ENCODE measurements at regions not wholly inside any gene's neighbourhood (a gene's known extent, or its start where the extent isn't known, plus 50 kb on each side); places are given as distances from the start of the nearest gene placed in this dataset.

- Histone ChIP-seq H3K27me3 (replicated peaks in 1 of 4; ENCODE audit: control extremely low read depth in 1 of 4, control insufficient read depth in 3 of 4, insufficient read depth in 4 of 4, low read length in 3 of 4) (peaks cover 0 to 3% (median 0%) of the 10 kb centered on the region in 4 experiments), H3K79me2 (ENCODE audit: control insufficient read depth, insufficient read depth, low read length) (no peaks in the 10 kb centered on the region), H3K9ac (ENCODE audit: low read length) (no peak overlapping the region), H4K20me1 (ENCODE audit: control insufficient read depth, insufficient read depth, low read length, poor library complexity, severe bottlenecking) (no peaks in the 10 kb centered on the region), H2AFZ (ENCODE audit: insufficient read depth, low read depth, low read length, poor library complexity, severe bottlenecking) (no peak overlapping the region), H3K4me1 (ENCODE audit: control insufficient read depth in 2 of 2, insufficient read depth in 2 of 2, low read length in 2 of 2) (no peaks in the 10 kb centered on the region), H3K4me2 (replicated peaks; ENCODE audit: low read depth, low read length, poor library complexity, severe bottlenecking) (no peak overlapping the region), H3K9me3 (ENCODE audit: control extremely low read depth in 1 of 3, control insufficient read depth in 2 of 3, insufficient read depth in 1 of 3, low read length in 2 of 3) (peaks cover 0 to 2% (median 0%) of the 10 kb centered on the region in 3 donors), H3K27ac (ENCODE audit: low read length in 2 of 2) (no peak overlapping the region), H3K36me3 (replicated peaks in 1 of 2; ENCODE audit: control extremely low read depth in 1 of 2, control insufficient read depth in 1 of 2, extremely low read depth in 1 of 2, insufficient read depth in 2 of 2, low read length in 1 of 2) (no peaks in the 10 kb centered on the region), H3K4me3 (ENCODE audit: control extremely low read depth in 1 of 5, extremely low read depth in 1 of 5, insufficient read depth in 1 of 5, low read depth in 2 of 5, low read length in 4 of 5) (no peak overlapping the region)
- intact Hi-C loops (cut with micrococcal nuclease): no loop called here
- no CpG with 5 or more reads among the region's 2 CpGs for WGBS (ENCODE audit: insufficient coverage)
- TF ChIP-seq EZH2 (IDR thresholded peaks at IDR 0.05; ENCODE audit: borderline replicate concordance, insufficient read depth, low read depth, low read length, poor library complexity, severe bottlenecking) (no peak), CTCF (IDR thresholded peaks at IDR 0.05) (no peak)
- H3K27ac Mint-ChIP-seq: no peak overlapping the region
- no peak overlapping the region for H3K4me3 Mint-ChIP-seq
- no peaks in the 10 kb centered on the region for H3K4me1 Mint-ChIP-seq
- ATAC-seq (ENCODE audit: low read depth) (no peak), DNase-seq (no peak)
- H3K27me3 Mint-ChIP-seq: peaks cover 37% of the 10 kb centered on the region
- H3K9me3 Mint-ChIP-seq (ENCODE audit: insufficient read depth): no peaks in the 10 kb centered on the region
- CTCF ChIA-PET: no interaction called here
- POLR2A ChIA-PET: no interaction called here
Measured at GRCh38 chr2:215863687-215864086, 149.7 kb downstream of the MREG start.

GRCh38 chr2:215862351-215862771 lies 151.0 kb downstream of the MREG start:
- H3K27ac ChIP-seq (ENCODE audit: low read length in 2 of 2): no peak overlapping the region
- H3K9me3 ChIP-seq (ENCODE audit: control extremely low read depth in 1 of 3, control insufficient read depth in 2 of 3, insufficient read depth in 1 of 3, low read length in 2 of 3): peaks cover 0 to 2% (median 0%) of the 10 kb centered on the region in 3 donors
- H3K4me2 ChIP-seq (replicated peaks; ENCODE audit: low read depth, low read length, poor library complexity, severe bottlenecking): no peak overlapping the region
- intact Hi-C loops (cut with micrococcal nuclease): no loop called here
- H4K20me1 ChIP-seq (ENCODE audit: control insufficient read depth, insufficient read depth, low read length, poor library complexity, severe bottlenecking): no peaks in the 10 kb centered on the region
- H3K9ac ChIP-seq (ENCODE audit: low read length): no peak overlapping the region
- ATAC-seq (ENCODE audit: low read depth): no peak
- DNase-seq: no peak
- TF ChIP-seq EZH2 (IDR thresholded peaks at IDR 0.05; ENCODE audit: borderline replicate concordance, insufficient read depth, low read depth, low read length, poor library complexity, severe bottlenecking) (no peak), CTCF (IDR thresholded peaks at IDR 0.05) (no peak)
- CTCF ChIA-PET: no interaction called here
- 100% methylated on average over 2 of the region's 3 CpGs for WGBS (ENCODE audit: insufficient coverage)
- peaks cover 0 to 3% (median 0%) of the 10 kb centered on the region in 4 experiments for H3K27me3 ChIP-seq (replicated peaks in 1 of 4; ENCODE audit: control extremely low read depth in 1 of 4, control insufficient read depth in 3 of 4, insufficient read depth in 4 of 4, low read length in 3 of 4)
- H3K79me2 ChIP-seq (ENCODE audit: control insufficient read depth, insufficient read depth, low read length): no peaks in the 10 kb centered on the region
- H3K4me1 ChIP-seq (ENCODE audit: control insufficient read depth in 2 of 2, insufficient read depth in 2 of 2, low read length in 2 of 2): no peaks in the 10 kb centered on the region
- no peaks in the 10 kb centered on the region for H3K4me1 Mint-ChIP-seq
- H3K9me3 Mint-ChIP-seq (ENCODE audit: insufficient read depth): no peaks in the 10 kb centered on the region
- no peak overlapping the region for H3K4me3 Mint-ChIP-seq
- no peak overlapping the region for H3K4me3 ChIP-seq (ENCODE audit: control extremely low read depth in 1 of 5, extremely low read depth in 1 of 5, insufficient read depth in 1 of 5, low read depth in 2 of 5, low read length in 4 of 5)
- no peaks in the 10 kb centered on the region for H3K36me3 ChIP-seq (replicated peaks in 1 of 2; ENCODE audit: control extremely low read depth in 1 of 2, control insufficient read depth in 1 of 2, extremely low read depth in 1 of 2, insufficient read depth in 2 of 2, low read length in 1 of 2)
- no peak overlapping the region for H3K27ac Mint-ChIP-seq
- POLR2A ChIA-PET: no interaction called here
- no peak overlapping the region for H2AFZ ChIP-seq (ENCODE audit: insufficient read depth, low read depth, low read length, poor library complexity, severe bottlenecking)
- H3K27me3 Mint-ChIP-seq: peaks cover 35% of the 10 kb centered on the region
